ENCODE measurements at regions not wholly inside any gene's neighbourhood (a gene's known extent, or its start where the extent isn't known, plus 50 kb on each side); places are given as distances from the start of the nearest gene placed in this dataset.

- H3K36me3 ChIP-seq (ENCODE audit: control insufficient read depth, insufficient read depth, low read length) = no peaks in the 10 kb centered on the region
- TF ChIP-seq CTCF (IDR thresholded peaks at IDR 0.05; ENCODE audit: insufficient read depth, low read length, poor library complexity, severe bottlenecking) = peak; percentile 80
- DNase-seq (ENCODE audit: low read depth) = peak; percentile 16
- no peaks in the 10 kb centered on the region for H3K27me3 ChIP-seq (ENCODE audit: control insufficient read depth, insufficient read depth, low read length)
- H3K4me3 ChIP-seq (ENCODE audit: low read depth, low read length) = no peak overlapping the region
Observed at GRCh38 chr2:204260162-204260877, 285.0 kb upstream of the PARD3B start.

- DNase-seq (ENCODE audit: low read depth) = no peak
- no peaks in the 10 kb centered on the region for H3K27me3 ChIP-seq (ENCODE audit: control insufficient read depth, insufficient read depth, low read length)
- no peak for TF ChIP-seq CTCF (IDR thresholded peaks at IDR 0.05; ENCODE audit: insufficient read depth, low read length, poor library complexity, severe bottlenecking)
Observed at GRCh38 chr2:204260901-204261300, 284.4 kb upstream of the PARD3B start.

GRCh38 chr2:204261846-204262245 is 283.4 kb upstream of the PARD3B start:
- H3K36me3 ChIP-seq (ENCODE audit: control insufficient read depth, insufficient read depth, low read length) = no peaks in the 10 kb centered on the region
- no peak for DNase-seq (ENCODE audit: low read depth)
- TF ChIP-seq CTCF (IDR thresholded peaks at IDR 0.05; ENCODE audit: insufficient read depth, low read length, poor library complexity, severe bottlenecking) = no peak
- no peak overlapping the region for H3K4me3 ChIP-seq (ENCODE audit: low read depth, low read length)
- no peaks in the 10 kb centered on the region for H3K27me3 ChIP-seq (ENCODE audit: control insufficient read depth, insufficient read depth, low read length)

More at GRCh38 chr2:204260901-204261300, 284.4 kb upstream of the PARD3B start:
- Histone ChIP-seq H3K36me3 (ENCODE audit: control insufficient read depth, insufficient read depth, low read length) (no peaks in the 10 kb centered on the region), H3K4me3 (ENCODE audit: low read depth, low read length) (no peak overlapping the region)

- Histone ChIP-seq H3K4me3 (ENCODE audit: low read depth, low read length) (no peak overlapping the region), H3K36me3 (ENCODE audit: control insufficient read depth, insufficient read depth, low read length) (no peaks in the 10 kb centered on the region), H3K27me3 (ENCODE audit: control insufficient read depth, insufficient read depth, low read length) (no peaks in the 10 kb centered on the region)
- TF ChIP-seq CTCF (IDR thresholded peaks at IDR 0.05; ENCODE audit: insufficient read depth, low read length, poor library complexity, severe bottlenecking) = no peak
- no peak for DNase-seq (ENCODE audit: low read depth)
Observed at GRCh38 chr2:204264085-204264553, 281.2 kb upstream of the PARD3B start.

GRCh38 chr2:204264621-204265140 is 280.6 kb upstream of the PARD3B start:
- no peak for DNase-seq (ENCODE audit: low read depth)
- Histone ChIP-seq H3K36me3 (ENCODE audit: control insufficient read depth, insufficient read depth, low read length) (no peaks in the 10 kb centered on the region), H3K27me3 (ENCODE audit: control insufficient read depth, insufficient read depth, low read length) (no peaks in the 10 kb centered on the region), H3K4me3 (ENCODE audit: low read depth, low read length) (no peak overlapping the region)
- no peak for TF ChIP-seq CTCF (IDR thresholded peaks at IDR 0.05; ENCODE audit: insufficient read depth, low read length, poor library complexity, severe bottlenecking)
